A549 (cell line): ENCODE measurements at regions not wholly inside any gene's neighbourhood (a gene's known extent, or its start where the extent isn't known, plus 50 kb on each side); places are given as distances from the start of the nearest gene placed in this dataset.

ENCODE experiments used
- ATAC-seq, 2 experiments: fragments of 200-7000 bp in 1 of 2; fragments of >200 bp in 1 of 2; cut with Nextera tagmentation in 1 of 2; cut with Tn5 transposase in 1 of 2; 3 replicates each; pipeline versions ENCODE4 v1.8.0 to v1.9.1; 2018 to 2020; ENCODE audit warnings: mild to moderate bottlenecking in 1 of 2, moderate library complexity in 1 of 2
- CTCF ChIA-PET: fragments of 300-600 bp; sonication (Branson Sonifier 250); formaldehyde crosslinking; extraction: SDS; loops from one replicate; lab custom pipeline; 2021; ENCODE audit warnings: antibody characterized with exemption, inconsistent platforms; lab: Yijun Ruan, JAX
- POLR2A ChIA-PET: fragments of 350-600 bp; formaldehyde crosslinking; extraction: SDS; loops from one replicate; lab custom pipeline; 2021; ENCODE audit warnings: antibody characterized with exemption, inconsistent platforms; lab: Yijun Ruan, JAX
- DNase-seq, 2 experiments: peaks; one replicate each; pipeline versions ENCODE4 v3.0.0 to v3.0.0-alpha.2; 2011 to 2016; ENCODE audit warnings: low read depth in 1 of 2, low spot score in 1 of 2
- FAIRE-seq: peaks from 2 replicates; lab custom pipeline; 2011; peaks lifted over from hg19 to GRCh38; lab: Jason Lieb, UNC
- H3K27ac ChIP-seq, 2 experiments: fragments of >200 bp; sonication (Bioruptor Twin); formaldehyde crosslinking; 3 replicates each; pipeline ENCODE4 v1.5.1; 2016 to 2017
- H3K4me1 ChIP-seq: fragments of >200 bp; sonication (Bioruptor Twin); formaldehyde crosslinking; 3 replicates; pipeline ENCODE4 v1.6.1; 2016
- H3K4me2 ChIP-seq: fragments of >200 bp; sonication (Bioruptor Twin); formaldehyde crosslinking; 3 replicates; pipeline ENCODE4 v1.6.1; 2016
- H3K4me3 ChIP-seq: fragments of >200 bp; sonication (Bioruptor Twin); formaldehyde crosslinking; 3 replicates; pipeline ENCODE4 v1.5.1; 2016
- H3K9me3 ChIP-seq: fragments of >200 bp; sonication (Bioruptor Twin); formaldehyde crosslinking; 3 replicates; pipeline ENCODE4 v1.6.1; 2016
- CHD2 ChIP-seq: fragments of 150-350 bp; IDR thresholded peaks from 2 replicates; pipeline ENCODE4 v1.6.1; 2014; ENCODE audit warnings: low read length; ENCODE audit not compliant: partially characterized antibody
- CHD4 ChIP-seq: fragments of 200-600 bp; sonication (generic); IDR thresholded peaks from 2 replicates; pipeline ENCODE4 v1.6.1; 2016; ENCODE audit warnings: antibody characterized with exemption, mild to moderate bottlenecking, borderline replicate concordance
- EHF ChIP-seq: fragments of 250-450 bp; sonication (Bioruptor Pico); IDR thresholded peaks from 2 replicates; pipeline ENCODE4 v1.5.0; 2020; ENCODE audit warnings: mild to moderate bottlenecking
- EHMT2 ChIP-seq: fragments of 200-600 bp; sonication (generic); IDR thresholded peaks from 2 replicates; pipeline ENCODE4 v1.6.1; 2016; ENCODE audit warnings: antibody characterized with exemption, low read depth, mild to moderate bottlenecking, moderate library complexity
- EP300 ChIP-seq, 2 experiments: fragments of >200 bp; sonication (Bioruptor Twin); formaldehyde crosslinking; IDR thresholded peaks; 2 replicates in 1 of 2; 3 replicates in 1 of 2; pipeline ENCODE4 v1.6.1; 2016 to 2017
- ESRRA ChIP-seq: fragments of 150-350 bp; IDR thresholded peaks from 2 replicates; pipeline ENCODE4 v1.6.1; 2014; ENCODE audit warnings: mild to moderate bottlenecking, low read length, borderline replicate concordance
- FOSB ChIP-seq: fragments of 250-450 bp; sonication (Bioruptor Pico); IDR thresholded peaks from 2 replicates; pipeline ENCODE4 v1.5.0; 2020; ENCODE audit warnings: mild to moderate bottlenecking, moderate library complexity
- FOXS1 ChIP-seq: fragments of 250-450 bp; sonication (Bioruptor Pico); IDR thresholded peaks from 2 replicates; pipeline ENCODE4 v1.5.0; 2020; ENCODE audit warnings: mild to moderate bottlenecking, moderate library complexity
- GATA3 ChIP-seq: IDR thresholded peaks from 2 replicates; pipeline ENCODE4 v1.6.1; 2012; ENCODE audit warnings: borderline replicate concordance
- HDAC2 ChIP-seq: fragments of 200-600 bp; sonication (generic); IDR thresholded peaks from 2 replicates; pipeline ENCODE4 v1.6.1; 2016
- MAZ ChIP-seq: fragments of 150-350 bp; IDR thresholded peaks from 2 replicates; pipeline ENCODE4 v1.6.1; 2014; ENCODE audit warnings: antibody characterized with exemption, low read depth, low read length, borderline replicate concordance
- NPAS2 ChIP-seq: fragments of 250-450 bp; sonication (Bioruptor Pico); IDR thresholded peaks from 2 replicates; pipeline ENCODE4 v1.8.0; 2022; ENCODE audit warnings: mild to moderate bottlenecking, moderate library complexity, borderline replicate concordance
- NR3C1 ChIP-seq: fragments of >200 bp; sonication (Bioruptor Twin); formaldehyde crosslinking; IDR thresholded peaks from 3 replicates; pipeline ENCODE4 v1.6.1; 2017
- POLR2A ChIP-seq: IDR thresholded peaks from 2 replicates; pipeline ENCODE4 v1.6.1; 2012; ENCODE audit warnings: mild to moderate bottlenecking, low read length
- POLR2AphosphoS2 ChIP-seq: conservative IDR thresholded peaks from 2 replicates; pipeline ENCODE4 v1.6.1; 2012; ENCODE audit warnings: low read length, improper control_type of control experiment, inconsistent platforms
- RAD21 ChIP-seq, 2 experiments: fragments of >200 bp in 1 of 2; sonication (Bioruptor Twin) in 1 of 2; formaldehyde crosslinking in 1 of 2; IDR thresholded peaks in 1 of 2; conservative IDR thresholded peaks in 1 of 2; 2 replicates in 1 of 2; 3 replicates in 1 of 2; pipeline ENCODE4 v1.6.1; 2012 to 2018; ENCODE audit warnings: inconsistent platforms in 1 of 2
- RCOR1 ChIP-seq: fragments of 150-350 bp; IDR thresholded peaks from 2 replicates; pipeline ENCODE4 v1.6.1; 2014; ENCODE audit warnings: antibody characterized with exemption, low read length, low read depth
- RFX5 ChIP-seq: fragments of 450-650 bp; IDR thresholded peaks from 2 replicates; pipeline ENCODE4 v1.7.1; 2014; ENCODE audit warnings: antibody characterized with exemption, mild to moderate bottlenecking, moderate library complexity
- SREBF2 ChIP-seq: fragments of 450-650 bp; IDR thresholded peaks from 2 replicates; pipeline ENCODE4 v1.6.1; 2014; ENCODE audit warnings: mild to moderate bottlenecking, moderate library complexity
- TFCP2L1 ChIP-seq: fragments of 250-450 bp; sonication (Bioruptor Pico); IDR thresholded peaks from 2 replicates; pipeline ENCODE4 v1.5.0; 2021; ENCODE audit warnings: mild to moderate bottlenecking
- ZNF302 ChIP-seq: fragments of 250-450 bp; sonication (Bioruptor Pico); IDR thresholded peaks from 2 replicates; pipeline ENCODE4 v1.9.0; 2021; ENCODE audit warnings: inconsistent platforms, mild to moderate bottlenecking, moderate library complexity
- ZSCAN20 ChIP-seq: fragments of 250-450 bp; sonication (Bioruptor Pico); IDR thresholded peaks from 2 replicates; pipeline ENCODE4 v1.8.0; 2022; ENCODE audit warnings: mild to moderate bottlenecking, moderate library complexity
- WGBS: methylation state at CpG from one replicate; pipeline ENCODE4 v1.1.6; 2017; ENCODE audit errors: missing lambda C conversion rate; 5-methylcytosine and 5-hydroxymethylcytosine counted together
- TF ChIP-seq, protein P1 (sequence below): fragments of >200 bp; sonication (Bioruptor Twin); formaldehyde crosslinking; IDR thresholded peaks from 3 replicates; pipeline ENCODE4 v1.6.1; 2016
- TF ChIP-seq, protein P2 (sequence below): IDR thresholded peaks from 2 replicates; pipeline ENCODE4 v1.6.1; 2012; ENCODE audit warnings: low read depth, borderline replicate concordance
- TF ChIP-seq, protein P3 (sequence below): fragments of >200 bp; sonication (Bioruptor Twin); formaldehyde crosslinking; IDR thresholded peaks from 3 replicates; pipeline ENCODE4 v1.5.1; 2016

DNA sequence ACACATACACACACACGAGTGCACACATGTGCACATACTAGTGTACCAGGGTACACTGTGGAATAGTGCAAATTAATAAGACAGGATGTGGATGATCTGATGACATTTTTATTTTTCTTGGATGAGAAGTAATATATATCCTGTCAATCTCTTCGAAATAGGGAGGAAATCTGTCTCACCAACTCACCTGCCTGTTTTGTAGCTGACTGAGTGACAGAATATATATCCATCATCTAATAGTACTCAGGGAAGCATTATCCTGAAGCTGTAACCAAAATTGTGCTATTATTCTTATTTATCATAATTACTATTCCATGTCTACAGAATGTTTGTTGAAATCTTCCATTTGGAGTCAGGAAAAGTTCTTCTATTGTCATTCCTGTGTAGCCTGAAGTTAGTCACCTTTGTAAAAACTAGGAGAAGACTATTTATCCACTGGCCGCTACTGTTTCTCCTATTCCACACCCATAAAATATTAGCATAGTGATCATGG, 888.0 kb downstream of the TRAM1L1 start:
- FAIRE-seq (no peak), DNase-seq (no peak), ATAC-seq (no peak)
- WGBS = 29% methylated on average over 3 of the region's 3 CpGs
- CTCF ChIA-PET = no interaction called here
- no peak overlapping the region for H3K27ac ChIP-seq
- H3K4me2 ChIP-seq = no peak overlapping the region
- no peak for TF ChIP-seq POLR2AphosphoS2
- TF ChIP-seq EP300 (IDR thresholded peaks at IDR 0.05) = no peak
- TF ChIP-seq RAD21 (conservative IDR thresholded peaks at IDR 0.05 in 1 of 2, IDR thresholded peaks at IDR 0.05 in 1 of 2) = no peak
- TF ChIP-seq NPAS2 (CRISPR knock-in tag) = no peak
- TF ChIP-seq CHD2 = no peak
- POLR2A ChIA-PET = no interaction called here
- no peaks in the 10 kb centered on the region for H3K4me1 ChIP-seq
- H3K4me3 ChIP-seq = no peak overlapping the region
- no peaks in the 10 kb centered on the region for H3K9me3 ChIP-seq

DNA sequence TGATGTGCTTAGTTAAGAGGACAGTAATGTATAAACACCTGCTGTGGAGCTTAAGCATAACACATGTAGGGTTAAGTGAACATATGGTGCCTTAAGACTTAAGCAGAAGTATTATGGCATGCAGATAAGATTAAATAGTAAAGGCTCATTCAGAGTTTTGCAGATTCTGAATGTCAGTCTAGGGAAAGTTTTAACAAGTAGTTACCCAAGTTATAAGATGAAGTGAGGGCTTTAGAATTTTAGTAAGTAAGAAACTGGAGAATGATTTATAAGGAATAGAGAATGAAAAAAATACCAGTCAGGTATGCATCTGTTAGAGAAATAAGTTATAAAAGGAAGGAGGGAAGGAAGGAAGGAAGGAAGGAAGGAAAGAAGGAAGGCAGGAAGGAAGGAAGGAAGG, 902.1 kb downstream of the TRAM1L1 start:
- FAIRE-seq (no peak), ATAC-seq (no peak), DNase-seq (no peak)
- Histone ChIP-seq H3K27ac (no peak overlapping the region), H3K4me1 (no peaks in the 10 kb centered on the region), H3K4me3 (no peak overlapping the region), H3K9me3 (no peaks in the 10 kb centered on the region), H3K4me2 (no peak overlapping the region)
- ChIA-PET POLR2A (no interaction called here), CTCF (no interaction called here)
- no peak for TF ChIP-seq CHD4
- TF ChIP-seq, protein P1, sequence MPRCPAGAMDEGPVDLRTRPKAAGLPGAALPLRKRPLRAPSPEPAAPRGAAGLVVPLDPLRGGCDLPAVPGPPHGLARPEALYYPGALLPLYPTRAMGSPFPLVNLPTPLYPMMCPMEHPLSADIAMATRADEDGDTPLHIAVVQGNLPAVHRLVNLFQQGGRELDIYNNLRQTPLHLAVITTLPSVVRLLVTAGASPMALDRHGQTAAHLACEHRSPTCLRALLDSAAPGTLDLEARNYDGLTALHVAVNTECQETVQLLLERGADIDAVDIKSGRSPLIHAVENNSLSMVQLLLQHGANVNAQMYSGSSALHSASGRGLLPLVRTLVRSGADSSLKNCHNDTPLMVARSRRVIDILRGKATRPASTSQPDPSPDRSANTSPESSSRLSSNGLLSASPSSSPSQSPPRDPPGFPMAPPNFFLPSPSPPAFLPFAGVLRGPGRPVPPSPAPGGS = no peak
- no peak for TF ChIP-seq NR3C1
- TF ChIP-seq ZSCAN20 (CRISPR knock-in tag) = no peak
- no peak for TF ChIP-seq RFX5
- TF ChIP-seq FOSB = no peak
- no peak for TF ChIP-seq HDAC2
- TF ChIP-seq RCOR1 = no peak
- TF ChIP-seq POLR2A = no peak
- no peak for TF ChIP-seq ZNF302 (CRISPR knock-in tag)
- no peak for TF ChIP-seq GATA3
- no peak for TF ChIP-seq TFCP2L1 (CRISPR knock-in tag)
- TF ChIP-seq MAZ = no peak
- TF ChIP-seq SREBF2 = no peak
- no peak for TF ChIP-seq EHF (CRISPR knock-in tag)
- no peak for TF ChIP-seq EHMT2
- no peak for TF ChIP-seq ESRRA
- TF ChIP-seq FOXS1 (CRISPR knock-in tag) = no peak
- TF ChIP-seq, protein P2, sequence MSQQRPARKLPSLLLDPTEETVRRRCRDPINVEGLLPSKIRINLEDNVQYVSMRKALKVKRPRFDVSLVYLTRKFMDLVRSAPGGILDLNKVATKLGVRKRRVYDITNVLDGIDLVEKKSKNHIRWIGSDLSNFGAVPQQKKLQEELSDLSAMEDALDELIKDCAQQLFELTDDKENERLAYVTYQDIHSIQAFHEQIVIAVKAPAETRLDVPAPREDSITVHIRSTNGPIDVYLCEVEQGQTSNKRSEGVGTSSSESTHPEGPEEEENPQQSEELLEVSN = no peak
- TF ChIP-seq, protein P3, sequence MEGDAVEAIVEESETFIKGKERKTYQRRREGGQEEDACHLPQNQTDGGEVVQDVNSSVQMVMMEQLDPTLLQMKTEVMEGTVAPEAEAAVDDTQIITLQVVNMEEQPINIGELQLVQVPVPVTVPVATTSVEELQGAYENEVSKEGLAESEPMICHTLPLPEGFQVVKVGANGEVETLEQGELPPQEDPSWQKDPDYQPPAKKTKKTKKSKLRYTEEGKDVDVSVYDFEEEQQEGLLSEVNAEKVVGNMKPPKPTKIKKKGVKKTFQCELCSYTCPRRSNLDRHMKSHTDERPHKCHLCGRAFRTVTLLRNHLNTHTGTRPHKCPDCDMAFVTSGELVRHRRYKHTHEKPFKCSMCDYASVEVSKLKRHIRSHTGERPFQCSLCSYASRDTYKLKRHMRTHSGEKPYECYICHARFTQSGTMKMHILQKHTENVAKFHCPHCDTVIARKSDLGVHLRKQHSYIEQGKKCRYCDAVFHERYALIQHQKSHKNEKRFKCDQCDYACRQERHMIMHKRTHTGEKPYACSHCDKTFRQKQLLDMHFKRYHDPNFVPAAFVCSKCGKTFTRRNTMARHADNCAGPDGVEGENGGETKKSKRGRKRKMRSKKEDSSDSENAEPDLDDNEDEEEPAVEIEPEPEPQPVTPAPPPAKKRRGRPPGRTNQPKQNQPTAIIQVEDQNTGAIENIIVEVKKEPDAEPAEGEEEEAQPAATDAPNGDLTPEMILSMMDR = no peak
